Fibroblast of lung (primary cell): ENCODE measurements at regions not wholly inside any gene's neighbourhood (a gene's known extent, or its start where the extent isn't known, plus 50 kb on each side); places are given as distances from the start of the nearest gene placed in this dataset.

ENCODE experiments used
- DNase-seq, 2 donors: peaks; one replicate each; pipeline versions ENCODE4 v3.0.0 to v3.0.0-alpha.2; 2010; ENCODE audit warnings: low read depth in 2 of 2
- H2AFZ ChIP-seq: 2 replicates; pipeline ENCODE4 v1.5.1; 2012; ENCODE audit warnings: low read length, control low read depth, inconsistent platforms
- H3K27ac ChIP-seq: 2 replicates; pipeline ENCODE4 v1.5.1; 2011; ENCODE audit warnings: low read length, control low read depth; ENCODE audit not compliant: insufficient read depth
- H3K27me3 ChIP-seq: 2 replicates; pipeline ENCODE4 v1.5.1; 2011; ENCODE audit warnings: mild to moderate bottlenecking, low read length; ENCODE audit not compliant: control insufficient read depth, insufficient read depth
- H3K36me3 ChIP-seq: 2 replicates; pipeline ENCODE4 v1.5.1; 2011; ENCODE audit warnings: low read length; ENCODE audit not compliant: control insufficient read depth, insufficient read depth
- H3K4me1 ChIP-seq: 2 replicates; pipeline ENCODE4 v1.5.1; 2011; ENCODE audit warnings: low read length; ENCODE audit not compliant: control insufficient read depth, insufficient read depth; ENCODE audit errors: extremely low read depth
- H3K4me2 ChIP-seq: 2 replicates; pipeline ENCODE4 v1.5.1; 2011; ENCODE audit warnings: low read length, control low read depth; ENCODE audit not compliant: insufficient read depth; ENCODE audit errors: extremely low read depth
- H3K4me3 ChIP-seq, 4 experiments: fragments of 200-600 bp in 1 of 4; sonication (generic) in 1 of 4; replicated peaks in 1 of 4; 2 replicates each; pipeline ENCODE4 v1.5.1; 2011 to 2016; ENCODE audit warnings: low read length in 4 of 4, low read depth in 3 of 4, mild to moderate bottlenecking in 3 of 4, control low read depth in 2 of 4, inconsistent platforms in 1 of 4, mixed read lengths in 1 of 4; ENCODE audit not compliant: insufficient read depth in 1 of 4; ENCODE audit errors: control extremely low read depth in 1 of 4
- H3K79me2 ChIP-seq: 2 replicates; pipeline ENCODE4 v1.5.1; 2012; ENCODE audit warnings: mild to moderate bottlenecking, low read length, inconsistent platforms; ENCODE audit not compliant: control insufficient read depth, insufficient read depth
- H3K9ac ChIP-seq: 2 replicates; pipeline ENCODE4 v1.5.1; 2011; ENCODE audit warnings: mild to moderate bottlenecking, low read length, control low read depth; ENCODE audit not compliant: insufficient read depth
- H3K9me3 ChIP-seq: 2 replicates; pipeline ENCODE4 v1.5.1; 2012; ENCODE audit warnings: low read depth, low read length; ENCODE audit not compliant: control insufficient read depth, insufficient read depth
- H4K20me1 ChIP-seq: 2 replicates; pipeline ENCODE4 v1.5.1; 2011; ENCODE audit warnings: low read length; ENCODE audit not compliant: control insufficient read depth, insufficient read depth; ENCODE audit errors: extremely low read depth
- EZH2 ChIP-seq: IDR thresholded peaks from 2 replicates; pipeline ENCODE4 v1.5.1; 2012; ENCODE audit warnings: low read length, control low read depth, mild to moderate bottlenecking; ENCODE audit errors: missing control alignments
- TF ChIP-seq, protein P1 (sequence below), 2 donors: IDR thresholded peaks in 1 of 2; conservative IDR thresholded peaks in 1 of 2; 1 replicate in 1 of 2; 2 replicates in 1 of 2; pipeline ENCODE4 v1.5.1; 2011 to 2012; ENCODE audit warnings: low read length in 2 of 2, control low read depth in 1 of 2, inconsistent platforms in 1 of 2, low read depth in 1 of 2, mild to moderate bottlenecking in 1 of 2

DNA sequence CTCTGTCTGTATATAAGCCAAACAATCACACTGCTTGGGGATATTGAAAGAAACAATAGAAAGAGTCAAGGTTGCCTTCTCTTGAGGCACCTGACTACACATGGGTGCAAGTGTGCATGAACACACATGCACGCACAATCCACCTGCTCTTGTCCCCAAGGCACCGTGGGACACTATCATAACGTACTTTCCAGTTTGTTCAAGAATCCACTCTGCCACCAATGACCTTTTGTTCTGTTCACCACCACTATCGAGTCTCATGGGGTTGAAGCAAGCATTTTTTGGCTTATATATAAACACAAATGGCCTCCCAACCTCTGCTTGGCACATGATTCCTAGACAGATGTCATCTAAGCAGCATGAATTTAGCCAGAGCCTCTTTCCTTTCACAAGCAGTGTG, 365.4 kb downstream of the EMP1 start:
- Histone ChIP-seq H3K9me3 (no peaks in the 10 kb centered on the region), H3K36me3 (no peaks in the 10 kb centered on the region), H3K79me2 (no peaks in the 10 kb centered on the region), H2AFZ (no peak overlapping the region), H4K20me1 (no peaks in the 10 kb centered on the region), H3K4me3 (no peak overlapping the region), H3K27ac (no peak overlapping the region), H3K27me3 (no peaks in the 10 kb centered on the region), H3K4me2 (no peak overlapping the region), H3K4me1 (no peaks in the 10 kb centered on the region), H3K9ac (no peak overlapping the region)
- TF ChIP-seq, protein P1, sequence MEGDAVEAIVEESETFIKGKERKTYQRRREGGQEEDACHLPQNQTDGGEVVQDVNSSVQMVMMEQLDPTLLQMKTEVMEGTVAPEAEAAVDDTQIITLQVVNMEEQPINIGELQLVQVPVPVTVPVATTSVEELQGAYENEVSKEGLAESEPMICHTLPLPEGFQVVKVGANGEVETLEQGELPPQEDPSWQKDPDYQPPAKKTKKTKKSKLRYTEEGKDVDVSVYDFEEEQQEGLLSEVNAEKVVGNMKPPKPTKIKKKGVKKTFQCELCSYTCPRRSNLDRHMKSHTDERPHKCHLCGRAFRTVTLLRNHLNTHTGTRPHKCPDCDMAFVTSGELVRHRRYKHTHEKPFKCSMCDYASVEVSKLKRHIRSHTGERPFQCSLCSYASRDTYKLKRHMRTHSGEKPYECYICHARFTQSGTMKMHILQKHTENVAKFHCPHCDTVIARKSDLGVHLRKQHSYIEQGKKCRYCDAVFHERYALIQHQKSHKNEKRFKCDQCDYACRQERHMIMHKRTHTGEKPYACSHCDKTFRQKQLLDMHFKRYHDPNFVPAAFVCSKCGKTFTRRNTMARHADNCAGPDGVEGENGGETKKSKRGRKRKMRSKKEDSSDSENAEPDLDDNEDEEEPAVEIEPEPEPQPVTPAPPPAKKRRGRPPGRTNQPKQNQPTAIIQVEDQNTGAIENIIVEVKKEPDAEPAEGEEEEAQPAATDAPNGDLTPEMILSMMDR (conservative IDR thresholded peaks at IDR 0.05 in 1 of 2, IDR thresholded peaks at IDR 0.05 in 1 of 2; ENCODE audit: low read depth in 1 of 2, low read length in 2 of 2) = no peak
- DNase-seq = no peak

DNA sequence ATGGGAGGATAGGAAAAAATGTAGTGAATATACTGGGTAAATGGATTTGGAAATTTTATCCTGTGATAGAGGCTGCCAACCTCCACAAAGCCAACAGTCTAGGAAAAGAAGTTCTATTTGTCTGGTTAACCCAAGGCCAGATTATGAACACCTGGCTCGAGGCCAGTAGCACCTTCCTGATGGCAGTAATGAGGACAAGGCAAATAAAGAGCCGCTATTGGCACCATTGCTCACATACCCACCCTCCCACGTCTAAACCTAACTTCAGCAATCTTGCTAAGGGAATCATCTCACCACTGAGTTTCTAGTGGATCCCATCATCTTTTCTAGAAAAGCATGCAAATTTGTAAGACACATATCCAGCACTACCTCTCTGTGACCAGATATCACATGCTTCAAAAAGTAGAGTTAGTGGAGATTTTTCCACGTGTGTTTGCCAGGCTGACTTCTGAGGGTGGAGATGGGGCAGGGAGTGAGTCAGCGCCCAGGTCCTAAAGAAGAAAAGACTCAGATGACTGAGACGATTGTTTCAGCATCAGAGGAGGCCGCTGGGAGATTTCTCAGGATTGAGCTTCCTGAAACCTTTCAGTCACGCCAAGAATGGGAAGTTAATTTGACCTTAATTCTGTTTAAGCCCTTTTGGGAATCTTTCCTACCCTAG, 362.9 kb downstream of the EMP1 start:
- H3K4me3 ChIP-seq = no peak overlapping the region
- H3K79me2 ChIP-seq = no peaks in the 10 kb centered on the region
- no peak for DNase-seq
- no peaks in the 10 kb centered on the region for H3K9me3 ChIP-seq
- no peak overlapping the region for H3K27ac ChIP-seq
- no peaks in the 10 kb centered on the region for H4K20me1 ChIP-seq
- TF ChIP-seq, protein P1 (conservative IDR thresholded peaks at IDR 0.05 in 1 of 2, IDR thresholded peaks at IDR 0.05 in 1 of 2; ENCODE audit: low read depth in 1 of 2, low read length in 2 of 2) = no peak
- TF ChIP-seq EZH2 = no peak
- no peak overlapping the region for H2AFZ ChIP-seq
- no peak overlapping the region for H3K9ac ChIP-seq
- H3K4me2 ChIP-seq = no peak overlapping the region
- H3K36me3 ChIP-seq = no peaks in the 10 kb centered on the region
- H3K4me1 ChIP-seq = no peaks in the 10 kb centered on the region
- H3K27me3 ChIP-seq = no peaks in the 10 kb centered on the region

DNA sequence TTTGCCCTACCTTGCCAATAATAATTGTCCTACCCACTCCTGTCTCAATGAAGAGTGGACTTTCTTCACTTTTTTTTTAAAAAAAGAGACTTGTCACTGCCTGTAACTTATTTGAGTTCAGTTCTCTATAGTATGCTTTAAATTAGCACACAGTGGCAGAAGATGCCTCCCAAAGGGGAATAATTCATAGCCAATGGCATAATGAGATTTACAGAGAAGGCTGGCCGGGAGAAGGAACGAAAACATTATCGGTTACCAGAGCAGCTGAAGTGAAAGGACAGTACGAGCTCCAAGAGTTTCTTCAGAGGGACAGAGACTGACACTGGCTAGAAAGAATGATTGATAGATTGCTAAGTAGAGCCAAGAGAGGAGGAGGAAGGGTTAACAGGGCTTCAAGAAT, 356.3 kb downstream of the EMP1 start:
- H3K9ac ChIP-seq = no peak overlapping the region
- H3K36me3 ChIP-seq = no peaks in the 10 kb centered on the region
- no peaks in the 10 kb centered on the region for H3K4me1 ChIP-seq
- no peaks in the 10 kb centered on the region for H3K27me3 ChIP-seq
- no peaks in the 10 kb centered on the region for H3K79me2 ChIP-seq
- no peaks in the 10 kb centered on the region for H4K20me1 ChIP-seq
- no peak for DNase-seq
- H3K4me3 ChIP-seq = no peak overlapping the region
- H3K4me2 ChIP-seq = no peak overlapping the region
- no peak overlapping the region for H2AFZ ChIP-seq
- no peak for TF ChIP-seq EZH2
- TF ChIP-seq, protein P1 (conservative IDR thresholded peaks at IDR 0.05 in 1 of 2, IDR thresholded peaks at IDR 0.05 in 1 of 2; ENCODE audit: low read depth in 1 of 2, low read length in 2 of 2) = no peak
- H3K9me3 ChIP-seq = no peaks in the 10 kb centered on the region
- H3K27ac ChIP-seq = no peak overlapping the region
